Activated naive CD8-positive, alpha-beta T cell treated with anti-CD3 and anti-CD28 coated beads, Interleukin-2, amount 10 ng/mL, durations not matched to agents 7 days and 5 days (primary cell): ENCODE measurements at regions not wholly inside any gene's neighbourhood (a gene's known extent, or its start where the extent isn't known, plus 50 kb on each side); places are given as distances from the start of the nearest gene placed in this dataset.

Source experiments
- ATAC-seq: fragments of 150-1000 bp; cut with Tn5 transposase; one replicate; pipeline ENCODE4 v1.10.0; 2021; ENCODE audit warnings: low read depth, moderate library complexity
- POLR2A ChIA-PET: fragments of 350-600 bp; sonication (Branson Sonifier 250); formaldehyde crosslinking; loops from one replicate; lab custom pipeline; 2021; ENCODE audit warnings: antibody characterized with exemption; lab: Charles Lee
- DNase-seq: peaks from one replicate; pipeline ENCODE4 v3.0.0; 2021
- H3K27ac Mint-ChIP-seq: one replicate; pipeline ENCODE4 v1.8.0; 2022; ENCODE audit warnings: mild to moderate bottlenecking, mixed read lengths
- H3K27me3 Mint-ChIP-seq: one replicate; pipeline ENCODE4 v1.8.0; 2022; ENCODE audit warnings: mild to moderate bottlenecking, moderate library complexity, mixed read lengths
- H3K36me3 Mint-ChIP-seq: one replicate; pipeline ENCODE4 v1.8.0; 2021; ENCODE audit warnings: mild to moderate bottlenecking, mixed read lengths
- H3K4me1 Mint-ChIP-seq: one replicate; pipeline ENCODE4 v1.8.0; 2021; ENCODE audit warnings: mixed read lengths
- H3K4me3 Mint-ChIP-seq: one replicate; pipeline ENCODE4 v1.8.0; 2022; ENCODE audit warnings: mild to moderate bottlenecking, moderate library complexity, mixed read lengths
- H3K9me3 Mint-ChIP-seq: one replicate; pipeline ENCODE4 v1.8.0; 2021; ENCODE audit warnings: mixed read lengths

DNA sequence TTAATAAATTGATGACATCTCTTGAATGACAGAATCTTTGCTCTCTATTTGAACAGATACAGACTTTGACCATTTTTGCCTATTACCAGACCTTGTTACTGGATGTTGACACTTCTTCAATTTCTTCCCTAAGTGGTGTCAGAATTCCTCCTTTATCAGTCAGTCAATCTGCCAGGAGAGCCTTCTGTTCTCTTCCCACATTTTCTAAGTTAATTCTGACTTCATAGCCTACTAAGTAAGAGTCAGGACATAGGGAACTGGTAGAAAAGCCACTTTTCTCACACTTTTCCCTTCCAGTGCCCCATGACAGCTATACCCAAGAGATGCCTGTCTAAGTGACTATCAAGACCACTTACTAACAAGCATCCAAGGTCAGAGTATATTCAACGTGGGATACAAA, 1187.5 kb upstream of the NXPH2 start:
- H3K9me3 Mint-ChIP-seq: peaks cover 3% of the 10 kb centered on the region
- no peaks in the 10 kb centered on the region for H3K36me3 Mint-ChIP-seq
- no peak overlapping the region for H3K27ac Mint-ChIP-seq
- ATAC-seq (no peak), DNase-seq (no peak)
- POLR2A ChIA-PET: no interaction called here
- H3K4me1 Mint-ChIP-seq: no peaks in the 10 kb centered on the region
- H3K4me3 Mint-ChIP-seq: no peak overlapping the region
- no peaks in the 10 kb centered on the region for H3K27me3 Mint-ChIP-seq

- Mint-ChIP-seq H3K4me1 (no peaks in the 10 kb centered on the region), H3K4me3 (no peak overlapping the region), H3K36me3 (no peaks in the 10 kb centered on the region), H3K27ac (no peak overlapping the region), H3K27me3 (no peaks in the 10 kb centered on the region), H3K9me3 (peaks cover 5% of the 10 kb centered on the region)
- no peak for ATAC-seq
- DNase-seq: no peak
- POLR2A ChIA-PET: no interaction called here
Measured at GRCh38 chr2:139964721-139965440, 1184.7 kb upstream of the NXPH2 start.

DNA sequence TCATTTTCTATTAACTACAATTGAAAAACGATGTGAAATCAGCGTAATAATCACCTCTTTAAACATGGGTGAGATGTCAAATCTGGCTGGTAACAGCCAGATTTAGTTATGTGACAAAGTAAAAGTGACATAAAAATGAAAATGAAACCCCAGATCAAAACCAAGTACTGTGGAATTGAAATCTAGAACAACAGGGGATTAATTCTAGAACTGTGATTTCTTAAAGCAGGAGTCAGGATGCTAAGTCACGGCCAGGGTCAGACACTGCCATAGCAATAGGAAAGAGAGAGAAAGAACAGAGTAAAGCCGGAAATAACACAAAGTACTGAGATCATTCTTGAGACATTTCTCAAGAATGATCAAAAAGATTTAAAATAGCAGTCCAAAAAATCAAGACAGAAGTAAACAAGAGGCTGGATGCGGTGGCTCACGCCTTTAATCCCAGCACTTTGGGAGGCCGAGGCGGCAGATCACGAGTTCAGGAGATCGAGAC, 1183.7 kb upstream of the NXPH2 start:
- no peaks in the 10 kb centered on the region for H3K36me3 Mint-ChIP-seq
- POLR2A ChIA-PET: no interaction called here
- no peak overlapping the region for H3K27ac Mint-ChIP-seq
- ATAC-seq (no peak), DNase-seq (no peak)
- no peaks in the 10 kb centered on the region for H3K27me3 Mint-ChIP-seq
- H3K4me3 Mint-ChIP-seq: no peak overlapping the region
- peaks cover 5% of the 10 kb centered on the region for H3K9me3 Mint-ChIP-seq
- H3K4me1 Mint-ChIP-seq: no peaks in the 10 kb centered on the region

- no peak overlapping the region for H3K4me3 Mint-ChIP-seq
- H3K27me3 Mint-ChIP-seq: no peaks in the 10 kb centered on the region
- DNase-seq: no peak
- H3K4me1 Mint-ChIP-seq: no peaks in the 10 kb centered on the region
- no peaks in the 10 kb centered on the region for H3K36me3 Mint-ChIP-seq
- H3K27ac Mint-ChIP-seq: no peak overlapping the region
- peaks cover 4% of the 10 kb centered on the region for H3K9me3 Mint-ChIP-seq
- POLR2A ChIA-PET: no interaction called here
- ATAC-seq: no peak
Measured at GRCh38 chr2:139949242-139949972, 1169.2 kb upstream of the NXPH2 start.

GRCh38 chr2:139946690-139947089, 1166.5 kb upstream of the NXPH2 start:
- Mint-ChIP-seq H3K27ac (no peak overlapping the region), H3K9me3 (peaks cover 5% of the 10 kb centered on the region), H3K4me3 (no peak overlapping the region), H3K27me3 (no peaks in the 10 kb centered on the region), H3K36me3 (no peaks in the 10 kb centered on the region), H3K4me1 (no peaks in the 10 kb centered on the region)
- POLR2A ChIA-PET: no interaction called here
- no peak for ATAC-seq
- DNase-seq: no peak

GRCh38 chr2:139940686-139941085, 1160.5 kb upstream of the NXPH2 start:
- POLR2A ChIA-PET: no interaction called here
- Mint-ChIP-seq H3K4me3 (no peak overlapping the region), H3K27ac (no peak overlapping the region), H3K4me1 (no peaks in the 10 kb centered on the region), H3K36me3 (no peaks in the 10 kb centered on the region), H3K27me3 (no peaks in the 10 kb centered on the region), H3K9me3 (peaks cover 4% of the 10 kb centered on the region)
- DNase-seq (no peak), ATAC-seq (no peak)

DNA sequence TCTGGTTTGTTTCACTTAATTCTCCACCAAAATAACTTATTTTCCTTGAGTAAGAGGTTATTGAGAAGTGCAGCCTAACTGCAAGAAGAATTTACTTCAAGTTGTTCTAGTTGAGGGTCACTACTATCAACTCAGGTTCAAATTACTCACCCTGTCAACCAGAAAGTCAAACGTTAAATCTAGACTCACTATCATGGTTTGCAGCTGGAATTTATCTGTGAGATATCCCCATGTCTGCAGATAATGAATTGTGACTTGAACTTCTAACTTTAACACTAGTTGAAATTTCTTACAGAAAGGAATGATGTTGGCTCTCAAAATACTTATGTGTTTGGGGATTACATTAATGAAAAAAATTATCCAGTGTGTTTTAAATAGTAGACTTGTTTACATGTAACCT, 1145.7 kb upstream of the NXPH2 start:
- Mint-ChIP-seq H3K4me3 (no peak overlapping the region), H3K9me3 (peaks cover 1% of the 10 kb centered on the region), H3K4me1 (no peaks in the 10 kb centered on the region), H3K27ac (no peak overlapping the region), H3K36me3 (no peaks in the 10 kb centered on the region), H3K27me3 (no peaks in the 10 kb centered on the region)
- DNase-seq (no peak), ATAC-seq (no peak)
- POLR2A ChIA-PET: no interaction called here

GRCh38 chr2:139924070-139924469, 1143.9 kb upstream of the NXPH2 start:
- Mint-ChIP-seq H3K36me3 (no peaks in the 10 kb centered on the region), H3K27ac (no peak overlapping the region)

GRCh38 chr2:139918982-139919381, 1138.8 kb upstream of the NXPH2 start:
- POLR2A ChIA-PET: no interaction called here
- ATAC-seq: no peak
- no peaks in the 10 kb centered on the region for H3K4me1 Mint-ChIP-seq
- no peaks in the 10 kb centered on the region for H3K27me3 Mint-ChIP-seq
- H3K27ac Mint-ChIP-seq: no peak overlapping the region
- H3K36me3 Mint-ChIP-seq: no peaks in the 10 kb centered on the region
- no peak overlapping the region for H3K4me3 Mint-ChIP-seq
- no peak for DNase-seq
- peaks cover 2% of the 10 kb centered on the region for H3K9me3 Mint-ChIP-seq

More at GRCh38 chr2:139924070-139924469, 1143.9 kb upstream of the NXPH2 start:
- no peaks in the 10 kb centered on the region for H3K27me3 Mint-ChIP-seq
- DNase-seq (no peak), ATAC-seq (no peak)
- no peak overlapping the region for H3K4me3 Mint-ChIP-seq
- POLR2A ChIA-PET: no interaction called here
- H3K9me3 Mint-ChIP-seq: peaks cover 1% of the 10 kb centered on the region
- no peaks in the 10 kb centered on the region for H3K4me1 Mint-ChIP-seq

GRCh38 chr2:139917690-139918384, 1137.6 kb upstream of the NXPH2 start:
- Mint-ChIP-seq H3K27me3 (no peaks in the 10 kb centered on the region), H3K27ac (no peak overlapping the region), H3K4me3 (no peak overlapping the region), H3K36me3 (no peaks in the 10 kb centered on the region), H3K9me3 (peaks cover 3% of the 10 kb centered on the region), H3K4me1 (no peaks in the 10 kb centered on the region)
- no peak for ATAC-seq
- POLR2A ChIA-PET: no interaction called here
- no peak for DNase-seq

- Mint-ChIP-seq H3K4me3 (no peak overlapping the region), H3K36me3 (no peaks in the 10 kb centered on the region), H3K9me3 (peaks cover 3% of the 10 kb centered on the region), H3K27ac (no peak overlapping the region), H3K4me1 (no peaks in the 10 kb centered on the region), H3K27me3 (no peaks in the 10 kb centered on the region)
- DNase-seq (no peak), ATAC-seq (no peak)
- POLR2A ChIA-PET: no interaction called here
Measured at GRCh38 chr2:139916822-139917221, 1136.6 kb upstream of the NXPH2 start.

DNA sequence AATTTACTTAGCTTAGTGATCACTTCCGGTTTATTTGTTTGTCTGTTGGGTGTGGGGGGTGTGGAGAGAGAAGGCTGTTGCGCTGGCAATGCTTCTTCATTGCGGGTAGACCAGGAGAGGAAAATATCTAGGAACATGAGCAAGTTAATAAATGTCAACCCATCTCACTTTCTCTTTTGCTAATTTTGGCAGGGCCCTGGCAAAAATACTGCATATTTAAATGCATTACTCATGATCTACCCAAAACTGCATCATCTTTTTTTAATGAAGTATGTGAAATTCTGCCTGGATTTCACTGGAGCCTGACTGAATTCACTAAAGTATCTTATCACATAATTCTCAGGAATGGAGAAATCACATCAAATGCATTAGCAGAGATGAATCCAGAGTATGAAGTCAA, 1131.0 kb upstream of the NXPH2 start:
- Mint-ChIP-seq H3K27me3 (no peaks in the 10 kb centered on the region), H3K4me1 (no peaks in the 10 kb centered on the region), H3K9me3 (peaks cover 5% of the 10 kb centered on the region), H3K36me3 (no peaks in the 10 kb centered on the region), H3K27ac (no peak overlapping the region), H3K4me3 (no peak overlapping the region)
- POLR2A ChIA-PET: no interaction called here
- ATAC-seq (no peak), DNase-seq (no peak)

- ATAC-seq (no peak), DNase-seq (no peak)
- no peaks in the 10 kb centered on the region for H3K27me3 Mint-ChIP-seq
- no peak overlapping the region for H3K4me3 Mint-ChIP-seq
- H3K27ac Mint-ChIP-seq: no peak overlapping the region
- POLR2A ChIA-PET: no interaction called here
- H3K9me3 Mint-ChIP-seq: peaks cover 9% of the 10 kb centered on the region
- no peaks in the 10 kb centered on the region for H3K36me3 Mint-ChIP-seq
- no peaks in the 10 kb centered on the region for H3K4me1 Mint-ChIP-seq
Measured at GRCh38 chr2:139909136-139909535, 1128.9 kb upstream of the NXPH2 start.

GRCh38 chr2:139905624-139906023, 1125.4 kb upstream of the NXPH2 start:
- POLR2A ChIA-PET: no interaction called here
- ATAC-seq: no peak
- no peak for DNase-seq
- Mint-ChIP-seq H3K9me3 (peaks cover 9% of the 10 kb centered on the region), H3K36me3 (no peaks in the 10 kb centered on the region), H3K27me3 (no peaks in the 10 kb centered on the region), H3K4me1 (no peaks in the 10 kb centered on the region), H3K4me3 (no peak overlapping the region), H3K27ac (no peak overlapping the region)
